HEK293 (cell line): ENCODE measurements at regions not wholly inside any gene's neighbourhood (a gene's known extent, or its start where the extent isn't known, plus 50 kb on each side); places are given as distances from the start of the nearest gene placed in this dataset.

Experiments
- MYNN ChIP-seq: fragments of 450-650 bp; formaldehyde crosslinking; IDR thresholded peaks from 2 replicates; pipeline ENCODE4 v1.5.1; 2016; ENCODE audit warnings: missing biosample characterization, missing genetic modification characterization, borderline replicate concordance
- ZBTB1 ChIP-seq: fragments of 450-650 bp; formaldehyde crosslinking; IDR thresholded peaks from 2 replicates; pipeline ENCODE4 v1.5.1; 2016; ENCODE audit warnings: missing biosample characterization, missing genetic modification characterization
- ZBTB21 ChIP-seq: fragments of 450-650 bp; formaldehyde crosslinking; IDR thresholded peaks from 2 replicates; pipeline ENCODE4 v1.5.1; 2017; ENCODE audit warnings: missing biosample characterization, missing genetic modification characterization
- ZNF132 ChIP-seq: fragments of 450-650 bp; formaldehyde crosslinking; IDR thresholded peaks from 2 replicates; pipeline ENCODE4 v1.5.1; 2017; ENCODE audit warnings: missing biosample characterization, missing genetic modification characterization, borderline replicate concordance
- ZNF146 ChIP-seq: fragments of 450-650 bp; formaldehyde crosslinking; IDR thresholded peaks from 2 replicates; pipeline ENCODE4 v1.5.1; 2016; ENCODE audit warnings: missing biosample characterization, missing genetic modification characterization
- ZNF202 ChIP-seq: fragments of 450-650 bp; formaldehyde crosslinking; IDR thresholded peaks from 2 replicates; pipeline ENCODE4 v1.5.1; 2016; ENCODE audit warnings: missing biosample characterization, missing genetic modification characterization, borderline replicate concordance
- ZNF24 ChIP-seq: fragments of 450-650 bp; formaldehyde crosslinking; IDR thresholded peaks from 2 replicates; pipeline ENCODE4 v1.5.1; 2016; ENCODE audit warnings: missing biosample characterization, missing genetic modification characterization
- ZNF350 ChIP-seq: fragments of 450-650 bp; formaldehyde crosslinking; IDR thresholded peaks from 2 replicates; pipeline ENCODE4 v1.5.0; 2017; ENCODE audit warnings: missing biosample characterization, mild to moderate bottlenecking, missing genetic modification characterization
- ZNF600 ChIP-seq: fragments of 450-650 bp; formaldehyde crosslinking; IDR thresholded peaks from 2 replicates; pipeline ENCODE4 v1.5.1; 2016; ENCODE audit warnings: missing biosample characterization, missing genetic modification characterization
- TF ChIP-seq, protein P1 (sequence below): fragments of 450-650 bp; formaldehyde crosslinking; IDR thresholded peaks from 2 replicates; pipeline ENCODE4 v1.5.1; 2016; ENCODE audit warnings: missing biosample characterization, missing genetic modification characterization
- TF ChIP-seq, protein P2 (sequence below): fragments of 450-650 bp; formaldehyde crosslinking; IDR thresholded peaks from 2 replicates; pipeline ENCODE4 v1.5.1; 2016; ENCODE audit warnings: missing biosample characterization, missing genetic modification characterization
- TF ChIP-seq, protein P3 (sequence below): fragments of 450-650 bp; formaldehyde crosslinking; IDR thresholded peaks from 2 replicates; pipeline ENCODE4 v1.5.1; 2017; ENCODE audit warnings: missing biosample characterization, missing genetic modification characterization

DNA sequence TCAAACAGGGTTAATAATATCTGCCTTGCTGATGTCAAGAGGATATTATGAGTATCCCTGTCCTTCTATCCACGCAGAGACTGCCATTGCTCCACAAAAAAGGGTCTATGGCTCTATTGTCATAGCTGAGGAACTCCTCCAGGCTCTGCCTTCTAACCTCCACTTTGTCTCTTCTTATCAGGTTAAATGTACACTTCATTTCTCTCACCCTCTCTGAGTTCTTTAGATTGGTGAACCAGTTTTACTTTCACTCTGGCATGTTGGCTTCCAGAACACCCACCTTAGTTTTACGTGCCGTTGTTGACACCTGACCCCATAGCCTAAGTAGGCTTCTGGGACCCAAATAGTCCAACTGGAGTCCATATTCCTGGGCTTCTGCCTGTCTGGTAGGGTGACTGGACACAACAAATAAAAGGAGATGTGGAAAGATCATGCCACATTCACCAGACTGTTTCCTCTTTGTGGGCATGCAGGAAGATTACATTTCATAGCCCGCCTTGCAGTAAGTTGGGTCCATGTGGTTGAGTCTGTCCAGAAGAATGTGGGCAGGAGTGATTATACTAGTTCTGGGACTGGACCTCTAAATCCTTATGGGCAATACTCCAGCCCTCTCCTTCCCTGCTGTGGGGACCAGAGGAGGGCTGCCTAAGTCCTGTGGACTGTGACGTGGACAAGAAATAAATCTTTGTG lies 350.4 kb upstream of the CLINT1 start:
- TF ChIP-seq ZNF600 (tag by site-specific recombination): no peak
- TF ChIP-seq ZBTB21: no peak
- TF ChIP-seq ZBTB1: no peak
- TF ChIP-seq, protein P1, sequence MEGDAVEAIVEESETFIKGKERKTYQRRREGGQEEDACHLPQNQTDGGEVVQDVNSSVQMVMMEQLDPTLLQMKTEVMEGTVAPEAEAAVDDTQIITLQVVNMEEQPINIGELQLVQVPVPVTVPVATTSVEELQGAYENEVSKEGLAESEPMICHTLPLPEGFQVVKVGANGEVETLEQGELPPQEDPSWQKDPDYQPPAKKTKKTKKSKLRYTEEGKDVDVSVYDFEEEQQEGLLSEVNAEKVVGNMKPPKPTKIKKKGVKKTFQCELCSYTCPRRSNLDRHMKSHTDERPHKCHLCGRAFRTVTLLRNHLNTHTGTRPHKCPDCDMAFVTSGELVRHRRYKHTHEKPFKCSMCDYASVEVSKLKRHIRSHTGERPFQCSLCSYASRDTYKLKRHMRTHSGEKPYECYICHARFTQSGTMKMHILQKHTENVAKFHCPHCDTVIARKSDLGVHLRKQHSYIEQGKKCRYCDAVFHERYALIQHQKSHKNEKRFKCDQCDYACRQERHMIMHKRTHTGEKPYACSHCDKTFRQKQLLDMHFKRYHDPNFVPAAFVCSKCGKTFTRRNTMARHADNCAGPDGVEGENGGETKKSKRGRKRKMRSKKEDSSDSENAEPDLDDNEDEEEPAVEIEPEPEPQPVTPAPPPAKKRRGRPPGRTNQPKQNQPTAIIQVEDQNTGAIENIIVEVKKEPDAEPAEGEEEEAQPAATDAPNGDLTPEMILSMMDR: no peak
- TF ChIP-seq ZNF146: no peak
- no peak for TF ChIP-seq MYNN (tag by site-specific recombination)
- TF ChIP-seq ZNF24 (tag by site-specific recombination): no peak
- TF ChIP-seq ZNF132 (tag by site-specific recombination): no peak
- TF ChIP-seq, protein P2, sequence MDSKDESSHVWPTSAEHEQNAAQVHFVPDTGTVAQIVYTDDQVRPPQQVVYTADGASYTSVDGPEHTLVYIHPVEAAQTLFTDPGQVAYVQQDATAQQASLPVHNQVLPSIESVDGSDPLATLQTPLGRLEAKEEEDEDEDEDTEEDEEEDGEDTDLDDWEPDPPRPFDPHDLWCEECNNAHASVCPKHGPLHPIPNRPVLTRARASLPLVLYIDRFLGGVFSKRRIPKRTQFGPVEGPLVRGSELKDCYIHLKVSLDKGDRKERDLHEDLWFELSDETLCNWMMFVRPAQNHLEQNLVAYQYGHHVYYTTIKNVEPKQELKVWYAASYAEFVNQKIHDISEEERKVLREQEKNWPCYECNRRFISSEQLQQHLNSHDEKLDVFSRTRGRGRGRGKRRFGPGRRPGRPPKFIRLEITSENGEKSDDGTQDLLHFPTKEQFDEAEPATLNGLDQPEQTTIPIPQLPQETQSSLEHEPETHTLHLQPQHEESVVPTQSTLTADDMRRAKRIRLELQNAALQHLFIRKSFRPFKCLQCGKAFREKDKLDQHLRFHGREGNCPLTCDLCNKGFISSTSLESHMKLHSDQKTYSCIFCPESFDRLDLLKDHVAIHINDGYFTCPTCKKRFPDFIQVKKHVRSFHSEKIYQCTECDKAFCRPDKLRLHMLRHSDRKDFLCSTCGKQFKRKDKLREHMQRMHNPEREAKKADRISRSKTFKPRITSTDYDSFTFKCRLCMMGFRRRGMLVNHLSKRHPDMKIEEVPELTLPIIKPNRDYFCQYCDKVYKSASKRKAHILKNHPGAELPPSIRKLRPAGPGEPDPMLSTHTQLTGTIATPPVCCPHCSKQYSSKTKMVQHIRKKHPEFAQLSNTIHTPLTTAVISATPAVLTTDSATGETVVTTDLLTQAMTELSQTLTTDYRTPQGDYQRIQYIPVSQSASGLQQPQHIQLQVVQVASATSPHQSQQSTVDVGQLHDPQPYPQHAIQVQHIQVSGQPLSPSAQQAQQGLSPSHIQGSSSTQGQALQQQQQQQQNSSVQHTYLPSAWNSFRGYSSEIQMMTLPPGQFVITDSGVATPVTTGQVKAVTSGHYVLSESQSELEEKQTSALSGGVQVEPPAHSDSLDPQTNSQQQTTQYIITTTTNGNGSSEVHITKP (tag by site-specific recombination): no peak
- no peak for TF ChIP-seq ZNF350 (tag by site-specific recombination)
- no peak for TF ChIP-seq ZNF202 (tag by site-specific recombination)
- TF ChIP-seq, protein P3, sequence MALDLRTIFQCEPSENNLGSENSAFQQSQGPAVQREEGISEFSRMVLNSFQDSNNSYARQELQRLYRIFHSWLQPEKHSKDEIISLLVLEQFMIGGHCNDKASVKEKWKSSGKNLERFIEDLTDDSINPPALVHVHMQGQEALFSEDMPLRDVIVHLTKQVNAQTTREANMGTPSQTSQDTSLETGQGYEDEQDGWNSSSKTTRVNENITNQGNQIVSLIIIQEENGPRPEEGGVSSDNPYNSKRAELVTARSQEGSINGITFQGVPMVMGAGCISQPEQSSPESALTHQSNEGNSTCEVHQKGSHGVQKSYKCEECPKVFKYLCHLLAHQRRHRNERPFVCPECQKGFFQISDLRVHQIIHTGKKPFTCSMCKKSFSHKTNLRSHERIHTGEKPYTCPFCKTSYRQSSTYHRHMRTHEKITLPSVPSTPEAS (tag by site-specific recombination): no peak
